SU-DHL-6 (cell line): ENCODE measurements at regions not wholly inside any gene's neighbourhood (a gene's known extent, or its start where the extent isn't known, plus 50 kb on each side); places are given as distances from the start of the nearest gene placed in this dataset.

Source experiments
- H2AFZ ChIP-seq: fragments of 200-600 bp; sonication (generic); 2 replicates; pipeline ENCODE4 v1.6.1; 2014; ENCODE audit warnings: low read depth, mild to moderate bottlenecking, moderate library complexity, mixed read lengths, antibody characterized with exemption, low read length; ENCODE audit not compliant: severe bottlenecking
- H3F3A ChIP-seq: fragments of 200-600 bp; shearing (Covaris generic); 2 replicates; pipeline ENCODE4 v1.6.0; 2016; ENCODE audit warnings: antibody characterized with exemption, mild to moderate bottlenecking; ENCODE audit not compliant: insufficient read depth
- H3K27ac ChIP-seq: fragments of 200-600 bp; sonication (generic); 2 replicates; pipeline ENCODE4 v1.5.1; 2016; ENCODE audit warnings: low read depth, mild to moderate bottlenecking, low read length, moderate library complexity, mixed read lengths
- H3K27me3 ChIP-seq: fragments of 200-600 bp; sonication (generic), shearing (Covaris generic); 2 replicates; pipeline ENCODE4 v1.6.0; 2014; ENCODE audit warnings: mild to moderate bottlenecking, low read length
- H3K36me3 ChIP-seq: fragments of 200-600 bp; sonication (generic); 2 replicates; pipeline ENCODE4 v1.6.1; 2014; ENCODE audit warnings: mild to moderate bottlenecking, low read length, mixed read lengths
- H3K4me2 ChIP-seq: fragments of 300-600, 200-600 bp; shearing (Covaris generic), sonication (generic); 2 replicates; pipeline ENCODE4 v1.6.0; 2014; ENCODE audit warnings: low read length, low read depth, mild to moderate bottlenecking; ENCODE audit not compliant: poor library complexity, severe bottlenecking
- H3K4me3 ChIP-seq: fragments of 200-600 bp; sonication (generic); 2 replicates; pipeline ENCODE4 v1.5.1; 2014; ENCODE audit warnings: antibody characterized with exemption, low read length, mild to moderate bottlenecking, mixed read lengths; ENCODE audit not compliant: insufficient read depth, poor library complexity, severe bottlenecking
- H3K79me2 ChIP-seq: fragments of 200-600 bp; sonication (generic); 2 replicates; pipeline ENCODE4 v1.6.1; 2014; ENCODE audit warnings: mild to moderate bottlenecking, low read length, moderate library complexity; ENCODE audit not compliant: insufficient read depth
- H3K9ac ChIP-seq: fragments of 200-600 bp; sonication (generic); 2 replicates; pipeline ENCODE4 v1.7.0; 2014; ENCODE audit warnings: mild to moderate bottlenecking, low read length
- H3K9me2 ChIP-seq: fragments of 200-600 bp; sonication (generic); replicated peaks from 2 replicates; pipeline ENCODE4 v1.6.1; 2014; ENCODE audit warnings: low read length; ENCODE audit not compliant: insufficient read depth
- H3K9me3 ChIP-seq: fragments of 200-600 bp; sonication (generic); 2 replicates; pipeline ENCODE4 v1.6.1; 2014; ENCODE audit warnings: low read length, mixed read lengths; ENCODE audit not compliant: insufficient read depth
- H4K20me1 ChIP-seq: fragments of 200-600 bp; sonication (generic); 2 replicates; pipeline ENCODE4 v1.6.1; 2014; ENCODE audit warnings: low read depth, mild to moderate bottlenecking, antibody characterized with exemption, low read length, moderate library complexity, mixed read lengths
- EZH2phosphoT487 ChIP-seq: fragments of 200-600 bp; sonication (generic), shearing (Covaris generic); conservative IDR thresholded peaks from 2 replicates; pipeline ENCODE4 v1.6.1; 2018; ENCODE audit warnings: mild to moderate bottlenecking, antibody characterized with exemption, low read length, moderate library complexity, mixed read lengths
- TF ChIP-seq, protein P1 (sequence below): fragments of 200-600 bp; sonication (generic); IDR thresholded peaks from one replicate; pipeline ENCODE4 v1.5.1; 2017; ENCODE audit warnings: antibody characterized with exemption, mild to moderate bottlenecking, low read length, moderate library complexity; ENCODE audit not compliant: insufficient read depth, poor library complexity, severe bottlenecking

DNA sequence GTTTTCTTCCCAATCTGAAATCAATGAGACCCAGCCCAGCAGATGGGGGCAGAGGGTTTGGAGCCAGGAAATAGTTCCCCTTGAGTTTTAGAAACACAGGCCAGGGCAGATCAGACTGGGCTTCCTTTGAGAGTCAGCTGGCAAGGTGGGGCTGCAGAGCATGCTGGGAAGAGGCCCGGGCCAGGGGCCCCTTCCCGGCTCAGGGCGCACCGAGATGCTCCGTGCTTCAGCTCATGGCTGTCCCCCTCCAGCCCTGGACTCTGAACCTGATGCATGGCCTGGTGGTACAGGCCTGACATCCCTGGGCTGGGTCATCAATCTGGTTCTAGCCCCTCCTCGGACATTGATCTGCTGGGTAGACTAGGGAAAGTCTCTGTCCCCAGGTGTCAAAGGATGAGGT is 65.1 kb upstream of the RUNX3 start:
- H3K9ac ChIP-seq, result no peak overlapping the region
- H3F3A ChIP-seq, result no peaks in the 10 kb centered on the region
- no peaks in the 10 kb centered on the region for H3K9me2 ChIP-seq
- no peak overlapping the region for H3K4me3 ChIP-seq
- no peak overlapping the region for H2AFZ ChIP-seq
- H3K27ac ChIP-seq, result no peak overlapping the region
- H3K36me3 ChIP-seq, result no peaks in the 10 kb centered on the region
- no peaks in the 10 kb centered on the region for H4K20me1 ChIP-seq
- H3K27me3 ChIP-seq, result no peaks in the 10 kb centered on the region
- TF ChIP-seq EZH2phosphoT487, result no peak
- TF ChIP-seq, protein P1, sequence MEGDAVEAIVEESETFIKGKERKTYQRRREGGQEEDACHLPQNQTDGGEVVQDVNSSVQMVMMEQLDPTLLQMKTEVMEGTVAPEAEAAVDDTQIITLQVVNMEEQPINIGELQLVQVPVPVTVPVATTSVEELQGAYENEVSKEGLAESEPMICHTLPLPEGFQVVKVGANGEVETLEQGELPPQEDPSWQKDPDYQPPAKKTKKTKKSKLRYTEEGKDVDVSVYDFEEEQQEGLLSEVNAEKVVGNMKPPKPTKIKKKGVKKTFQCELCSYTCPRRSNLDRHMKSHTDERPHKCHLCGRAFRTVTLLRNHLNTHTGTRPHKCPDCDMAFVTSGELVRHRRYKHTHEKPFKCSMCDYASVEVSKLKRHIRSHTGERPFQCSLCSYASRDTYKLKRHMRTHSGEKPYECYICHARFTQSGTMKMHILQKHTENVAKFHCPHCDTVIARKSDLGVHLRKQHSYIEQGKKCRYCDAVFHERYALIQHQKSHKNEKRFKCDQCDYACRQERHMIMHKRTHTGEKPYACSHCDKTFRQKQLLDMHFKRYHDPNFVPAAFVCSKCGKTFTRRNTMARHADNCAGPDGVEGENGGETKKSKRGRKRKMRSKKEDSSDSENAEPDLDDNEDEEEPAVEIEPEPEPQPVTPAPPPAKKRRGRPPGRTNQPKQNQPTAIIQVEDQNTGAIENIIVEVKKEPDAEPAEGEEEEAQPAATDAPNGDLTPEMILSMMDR, result no peak
- no peaks in the 10 kb centered on the region for H3K79me2 ChIP-seq
- no peak overlapping the region for H3K4me2 ChIP-seq
- H3K9me3 ChIP-seq, result no peaks in the 10 kb centered on the region

DNA sequence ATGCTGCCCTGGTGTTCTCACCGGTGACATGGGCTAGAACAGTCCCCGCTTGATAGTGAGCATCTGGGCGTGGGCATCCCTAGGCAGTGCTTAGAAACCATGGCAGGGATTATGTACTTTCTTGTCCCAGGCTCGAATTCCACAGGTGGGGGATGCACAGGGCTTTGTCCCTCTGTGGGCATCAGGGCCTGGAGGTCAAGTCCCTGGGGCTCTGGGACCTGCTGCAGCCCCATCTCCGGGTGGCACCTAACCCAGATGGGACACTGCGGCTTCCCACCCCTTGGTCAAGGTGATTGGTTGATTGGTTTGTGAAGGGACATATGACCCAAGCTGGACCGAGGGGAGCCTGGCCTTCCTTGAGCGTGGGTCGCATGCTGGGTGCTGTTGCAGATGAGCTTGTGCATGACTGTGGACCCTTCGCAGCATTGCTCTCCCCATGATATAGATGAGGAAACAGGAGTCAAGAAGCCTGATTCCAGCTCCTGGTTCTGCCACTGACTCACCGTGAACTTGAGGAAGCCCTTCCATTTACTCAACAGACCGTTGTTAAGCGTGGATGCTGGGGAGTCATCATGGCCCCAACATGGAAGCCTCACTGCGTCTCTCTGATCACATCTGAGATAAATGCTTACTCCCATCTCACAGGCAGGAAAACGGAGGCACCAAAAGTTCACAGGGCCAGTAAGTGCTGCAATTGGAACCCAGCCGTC is 64.0 kb upstream of the RUNX3 start:
- Histone ChIP-seq H3K79me2 (no peaks in the 10 kb centered on the region), H2AFZ (no peak overlapping the region), H3K4me3 (no peak overlapping the region), H3K9me3 (no peaks in the 10 kb centered on the region), H3K27me3 (no peaks in the 10 kb centered on the region), H3F3A (no peaks in the 10 kb centered on the region), H3K9me2 (no peaks in the 10 kb centered on the region), H3K4me2 (no peak overlapping the region), H3K36me3 (no peaks in the 10 kb centered on the region), H4K20me1 (no peaks in the 10 kb centered on the region), H3K27ac (no peak overlapping the region), H3K9ac (no peak overlapping the region)
- TF ChIP-seq, protein P1, result no peak
- TF ChIP-seq EZH2phosphoT487, result no peak

DNA sequence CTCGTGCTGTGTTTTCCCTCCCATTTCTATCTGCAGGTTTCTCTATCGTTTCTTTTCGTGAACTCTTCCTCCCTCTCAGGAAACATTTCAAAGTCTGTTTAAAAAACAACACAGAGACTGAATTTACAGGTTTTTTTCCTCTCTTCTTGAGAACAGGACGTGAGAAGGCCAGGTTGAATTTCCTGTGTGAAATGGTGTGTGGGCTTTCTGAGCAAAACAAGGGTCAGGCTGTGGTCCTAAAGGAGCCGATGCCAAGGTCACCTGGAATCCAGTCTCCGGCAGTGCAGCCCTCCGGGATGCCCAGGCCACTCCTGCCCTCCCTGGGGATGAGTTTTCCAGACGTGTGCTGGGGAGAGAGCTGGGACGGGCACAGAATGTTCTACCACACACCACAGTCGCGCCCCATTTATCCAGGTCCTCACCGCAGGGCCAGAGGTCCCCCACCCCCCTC is 62.7 kb upstream of the RUNX3 start:
- H3K79me2 ChIP-seq, result no peaks in the 10 kb centered on the region
- H3K27ac ChIP-seq, result no peak overlapping the region
- H2AFZ ChIP-seq, result no peak overlapping the region
- H3K36me3 ChIP-seq, result no peaks in the 10 kb centered on the region
- H3K9ac ChIP-seq, result no peak overlapping the region
- H3K9me2 ChIP-seq, result no peaks in the 10 kb centered on the region
- H3K27me3 ChIP-seq, result no peaks in the 10 kb centered on the region
- no peaks in the 10 kb centered on the region for H4K20me1 ChIP-seq
- H3K9me3 ChIP-seq, result no peaks in the 10 kb centered on the region
- TF ChIP-seq, protein P1, result no peak
- no peak for TF ChIP-seq EZH2phosphoT487
- H3F3A ChIP-seq, result no peaks in the 10 kb centered on the region
- H3K4me2 ChIP-seq, result no peak overlapping the region
- H3K4me3 ChIP-seq, result no peak overlapping the region
